ENCODE measurements at regions not wholly inside any gene's neighbourhood (a gene's known extent, or its start where the extent isn't known, plus 50 kb on each side); places are given as distances from the start of the nearest gene placed in this dataset.

- TF ChIP-seq ZNF670 (CRISPR knock-in tag; IDR thresholded peaks at IDR 0.05; ENCODE audit: borderline replicate concordance), result peak; percentile 100
- TF ChIP-seq RAD21 (CRISPR knock-in tag; IDR thresholded peaks at IDR 0.05), result peak; percentile 27; the same call in 1 of the 2 replicates
- TF ChIP-seq REXO4 (CRISPR knock-in tag; IDR thresholded peaks at IDR 0.05; ENCODE audit: borderline replicate concordance), result peak; percentile 99
- peak; percentile 99 for TF ChIP-seq ATF2 (CRISPR knock-in tag; IDR thresholded peaks at IDR 0.05)
- TF ChIP-seq ATM (IDR thresholded peaks at IDR 0.05; ENCODE audit: borderline replicate concordance), result no peak
- peak; percentile 96 to 99 for TF ChIP-seq EP300 (IDR thresholded peaks at IDR 0.05; ENCODE audit: low read depth in 2 of 2, low read length in 2 of 2)
- peak; percentile 98 for TF ChIP-seq EP300 (CRISPR knock-in tag; IDR thresholded peaks at IDR 0.05; ENCODE audit: borderline replicate concordance)
- peak; percentile 100 for TF ChIP-seq FOXK1 (CRISPR knock-in tag; IDR thresholded peaks at IDR 0.05; ENCODE audit: borderline replicate concordance, low read depth)
- TF ChIP-seq DPF2 (CRISPR knock-in tag; IDR thresholded peaks at IDR 0.05; ENCODE audit: borderline replicate concordance, low read depth), result peak; percentile 100
- TF ChIP-seq ZNF484 (CRISPR knock-in tag; IDR thresholded peaks at IDR 0.05; ENCODE audit: borderline replicate concordance, low read depth), result peak; percentile 97; the same call in 1 of the 2 replicates
- TF ChIP-seq KLF13 (CRISPR knock-in tag; IDR thresholded peaks at IDR 0.05), result peak; percentile 99
- 0 out of 2 replicates have a peak, but pooled peaks have one; percentile 43 for TF ChIP-seq POLR2G (IDR thresholded peaks at IDR 0.05; ENCODE audit: low read depth, low read length)
- peak; percentile 96 for TF ChIP-seq NPAS2 (CRISPR knock-in tag; IDR thresholded peaks at IDR 0.05; ENCODE audit: borderline replicate concordance)
- 0 out of 2 replicates have a peak, but pooled peaks have one; percentile 72 for TF ChIP-seq ZKSCAN5 (CRISPR knock-in tag; IDR thresholded peaks at IDR 0.05)
- TF ChIP-seq GFI1 (CRISPR knock-in tag; IDR thresholded peaks at IDR 0.05; ENCODE audit: borderline replicate concordance), result peak; percentile 97
- peak; percentile 80 to 94 for TF ChIP-seq NR2F1 (CRISPR knock-in tag; IDR thresholded peaks at IDR 0.05)
- TF ChIP-seq ZNF337 (CRISPR knock-in tag; IDR thresholded peaks at IDR 0.05; ENCODE audit: borderline replicate concordance, low read depth), result peak; percentile 99
- TF ChIP-seq PCBP2 (optimal IDR thresholded peaks at IDR 0.05; ENCODE audit: low read depth, low read length, poor library complexity, severe bottlenecking), result no peak
- TF ChIP-seq RBFOX2 (IDR thresholded peaks at IDR 0.05; ENCODE audit: low read depth, low read length), result no peak
- peak; percentile 96 for TF ChIP-seq GATA4 (IDR thresholded peaks at IDR 0.05; ENCODE audit: borderline replicate concordance, low read depth)
- TF ChIP-seq, protein P1, sequence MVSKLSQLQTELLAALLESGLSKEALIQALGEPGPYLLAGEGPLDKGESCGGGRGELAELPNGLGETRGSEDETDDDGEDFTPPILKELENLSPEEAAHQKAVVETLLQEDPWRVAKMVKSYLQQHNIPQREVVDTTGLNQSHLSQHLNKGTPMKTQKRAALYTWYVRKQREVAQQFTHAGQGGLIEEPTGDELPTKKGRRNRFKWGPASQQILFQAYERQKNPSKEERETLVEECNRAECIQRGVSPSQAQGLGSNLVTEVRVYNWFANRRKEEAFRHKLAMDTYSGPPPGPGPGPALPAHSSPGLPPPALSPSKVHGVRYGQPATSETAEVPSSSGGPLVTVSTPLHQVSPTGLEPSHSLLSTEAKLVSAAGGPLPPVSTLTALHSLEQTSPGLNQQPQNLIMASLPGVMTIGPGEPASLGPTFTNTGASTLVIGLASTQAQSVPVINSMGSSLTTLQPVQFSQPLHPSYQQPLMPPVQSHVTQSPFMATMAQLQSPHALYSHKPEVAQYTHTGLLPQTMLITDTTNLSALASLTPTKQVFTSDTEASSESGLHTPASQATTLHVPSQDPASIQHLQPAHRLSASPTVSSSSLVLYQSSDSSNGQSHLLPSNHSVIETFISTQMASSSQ (IDR thresholded peaks at IDR 0.05; ENCODE audit: low read depth), result peak; percentile 84
- TF ChIP-seq, protein P1 (CRISPR knock-in tag; IDR thresholded peaks at IDR 0.05; ENCODE audit: borderline replicate concordance), result peak; percentile 95
Observed at GRCh38 chr20:19964289-19965265, 52.6 kb upstream of the NAA20 start (continued).

Data from HepG2 (cell line).